ENCODE measurements at regions not wholly inside any gene's neighbourhood (a gene's known extent, or its start where the extent isn't known, plus 50 kb on each side); places are given as distances from the start of the nearest gene placed in this dataset.

GRCh38 chr12:115199831-115200230, 515.9 kb upstream of the TBX3 start:
- TF ChIP-seq CTCF (IDR thresholded peaks at IDR 0.05) (no peak), POLR2A (IDR thresholded peaks at IDR 0.05) (no peak)

All from Peyer's patch (tissue), 4 donors.